NCI-H2107 treated with DMSO at 0.1 percent for 48 hours (cell line): ENCODE measurements at regions not wholly inside any gene's neighbourhood (a gene's known extent, or its start where the extent isn't known, plus 50 kb on each side); places are given as distances from the start of the nearest gene placed in this dataset.

Source experiments
- DNase-seq: peaks from one replicate; lab custom pipeline; 2025; ENCODE audit not compliant: unreplicated experiment; lab: John Stamatoyannopoulos, UW

GRCh38 chr13:69571606-69572323 lies 535.9 kb upstream of the ATXN8OS start:
- DNase-seq, result no peak

GRCh38 chr13:69567514-69567913 lies 540.1 kb upstream of the ATXN8OS start:
- no peak for DNase-seq

GRCh38 chr13:69566104-69566716 lies 541.4 kb upstream of the ATXN8OS start:
- DNase-seq, result no peak

- no peak for DNase-seq
Measured at GRCh38 chr13:69565334-69565733, 542.3 kb upstream of the ATXN8OS start.

- DNase-seq, result no peak
Measured at GRCh38 chr13:69556540-69557196, 551.0 kb upstream of the ATXN8OS start.

GRCh38 chr13:69553976-69554375 lies 553.6 kb upstream of the ATXN8OS start:
- DNase-seq, result no peak

- DNase-seq, result no peak
Measured at GRCh38 chr13:69551193-69551592, 556.4 kb upstream of the ATXN8OS start.

- DNase-seq, result no peak
Measured at GRCh38 chr13:69547780-69548179, 559.8 kb upstream of the ATXN8OS start.

GRCh38 chr13:69545551-69545950 lies 562.1 kb upstream of the ATXN8OS start:
- DNase-seq, result no peak

GRCh38 chr13:69524459-69525150 lies 583.0 kb upstream of the ATXN8OS start:
- DNase-seq, result no peak

GRCh38 chr13:69496981-69497380 lies 610.6 kb upstream of the ATXN8OS start:
- DNase-seq, result no peak

GRCh38 chr13:69495096-69495495 lies 612.5 kb upstream of the ATXN8OS start:
- DNase-seq, result no peak

GRCh38 chr13:69487576-69487975 lies 620.0 kb upstream of the ATXN8OS start:
- DNase-seq, result no peak

GRCh38 chr13:69485991-69486592 lies 621.5 kb upstream of the ATXN8OS start:
- DNase-seq, result no peak

GRCh38 chr13:69477451-69477850 lies 630.2 kb upstream of the ATXN8OS start:
- DNase-seq, result no peak

- DNase-seq, result no peak
Measured at GRCh38 chr13:69474011-69474685, 633.5 kb upstream of the ATXN8OS start.

GRCh38 chr13:69468624-69469023 lies 639.0 kb upstream of the ATXN8OS start:
- no peak for DNase-seq

GRCh38 chr13:69461397-69461796 lies 646.2 kb upstream of the ATXN8OS start:
- no peak for DNase-seq

GRCh38 chr13:69459346-69459745 lies 648.3 kb upstream of the ATXN8OS start:
- DNase-seq, result no peak

- no peak for DNase-seq
Measured at GRCh38 chr13:69458013-69458412, 649.6 kb upstream of the ATXN8OS start.

GRCh38 chr13:69450245-69450644 lies 657.4 kb upstream of the ATXN8OS start:
- no peak for DNase-seq
